ENCODE measurements at regions not wholly inside any gene's neighbourhood (a gene's known extent, or its start where the extent isn't known, plus 50 kb on each side); places are given as distances from the start of the nearest gene placed in this dataset.

DNA sequence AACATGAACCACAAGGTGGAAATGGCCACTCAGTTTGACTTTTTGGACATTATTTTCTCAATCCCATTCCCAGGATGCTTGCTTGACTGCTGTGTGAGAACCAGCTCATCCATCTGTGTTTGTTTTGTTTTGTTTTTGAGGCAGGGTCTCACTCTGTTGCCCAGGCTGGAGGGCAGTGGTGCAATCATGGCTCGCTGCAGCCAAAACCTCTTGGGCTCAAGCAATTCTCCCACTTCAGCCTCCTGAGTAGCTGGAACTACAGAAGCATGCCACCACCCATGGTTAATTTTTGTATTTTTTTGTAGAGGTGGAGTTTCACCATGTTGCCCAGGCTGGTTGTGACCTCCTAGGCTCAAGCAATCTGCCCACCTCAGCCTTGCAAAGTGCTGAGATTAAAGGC is 166.0 kb upstream of the CDH4 start:
- 69% methylated on average over 1 of the region's 1 CpG for WGBS (ENCODE audit: missing lambda C conversion rate)
- no peaks in the 10 kb centered on the region for H3K4me1 ChIP-seq
- POLR2A ChIA-PET = no interaction called here
- no peaks in the 10 kb centered on the region for H3K9me3 ChIP-seq
- H3K4me3 ChIP-seq = no peak overlapping the region
- CTCF ChIA-PET = no interaction called here
- TF ChIP-seq RAD21 (conservative IDR thresholded peaks at IDR 0.05 in 1 of 2, IDR thresholded peaks at IDR 0.05 in 1 of 2) = no peak
- FAIRE-seq = no peak
- no peak for ATAC-seq
- H3K4me2 ChIP-seq = no peak overlapping the region
- no peak overlapping the region for H3K27ac ChIP-seq
- no peak for DNase-seq (ENCODE audit: low read depth in 1 of 2, low spot score in 1 of 2)

- CTCF ChIA-PET = no interaction called here
- TF ChIP-seq POLR2A (IDR thresholded peaks at IDR 0.05; ENCODE audit: low read length) (no peak), FOSL2 (IDR thresholded peaks at IDR 0.05) (no peak), FOSL2 (CRISPR knock-in tag; IDR thresholded peaks at IDR 0.05) (no peak), RNF2 (IDR thresholded peaks at IDR 0.05; ENCODE audit: borderline replicate concordance, low read depth) (no peak), ZC3H11A (IDR thresholded peaks at IDR 0.05) (no peak), CHD2 (IDR thresholded peaks at IDR 0.05; ENCODE audit: low read length, partially characterized antibody) (no peak), GATA3 (IDR thresholded peaks at IDR 0.05; ENCODE audit: borderline replicate concordance) (no peak), HOXA7 (CRISPR knock-in tag; IDR thresholded peaks at IDR 0.05) (no peak), USF2 (IDR thresholded peaks at IDR 0.05) (no peak), ELK1 (IDR thresholded peaks at IDR 0.05; ENCODE audit: low read depth, low read length) (no peak), ZNF302 (CRISPR knock-in tag; IDR thresholded peaks at IDR 0.05) (no peak), CHD4 (IDR thresholded peaks at IDR 0.05; ENCODE audit: borderline replicate concordance) (no peak), JUN (IDR thresholded peaks at IDR 0.05) (no peak), KDM5A (IDR thresholded peaks at IDR 0.05) (no peak)
- TF ChIP-seq, protein P1, sequence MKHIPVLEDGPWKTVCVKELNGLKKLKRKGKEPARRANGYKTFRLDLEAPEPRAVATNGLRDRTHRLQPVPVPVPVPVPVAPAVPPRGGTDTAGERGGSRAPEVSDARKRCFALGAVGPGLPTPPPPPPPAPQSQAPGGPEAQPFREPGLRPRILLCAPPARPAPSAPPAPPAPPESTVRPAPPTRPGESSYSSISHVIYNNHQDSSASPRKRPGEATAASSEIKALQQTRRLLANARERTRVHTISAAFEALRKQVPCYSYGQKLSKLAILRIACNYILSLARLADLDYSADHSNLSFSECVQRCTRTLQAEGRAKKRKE (CRISPR knock-in tag; IDR thresholded peaks at IDR 0.05; ENCODE audit: low read depth) = no peak
- Histone ChIP-seq H3K4me3 (no peak overlapping the region), H3K4me2 (no peak overlapping the region), H3K4me1 (no peaks in the 10 kb centered on the region), H3K9me3 (peaks cover 12% of the 10 kb centered on the region), H3K27ac (no peak overlapping the region)
- FAIRE-seq (no peak), DNase-seq (ENCODE audit: low read depth in 1 of 2, low spot score in 1 of 2) (no peak), ATAC-seq (no peak)
- 52% methylated on average over 7 of the region's 7 CpGs for WGBS (ENCODE audit: missing lambda C conversion rate)
- POLR2A ChIA-PET = no interaction called here
Measured at GRCh38 chr20:61090541-61090940, 161.5 kb upstream of the CDH4 start.

DNA sequence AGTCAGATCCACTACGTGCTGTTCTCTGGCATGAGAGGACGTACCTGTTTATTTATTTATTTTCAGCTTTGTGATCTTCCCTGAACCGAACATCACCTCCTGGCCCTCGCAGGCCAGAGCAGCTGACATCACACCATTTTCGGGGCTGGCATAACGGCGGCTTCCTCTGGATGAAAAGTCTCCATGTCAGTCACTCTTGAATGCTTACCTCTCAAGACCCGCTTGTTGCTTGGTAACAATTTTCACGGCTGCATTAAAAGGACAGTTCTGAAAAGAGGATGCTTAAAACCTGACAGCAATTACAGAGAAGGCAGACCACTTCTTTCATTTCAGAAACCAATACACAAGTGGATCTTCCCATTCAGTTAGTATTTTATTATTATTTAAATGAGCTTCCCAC is 159.8 kb upstream of the CDH4 start:
- Histone ChIP-seq H3K4me3 (no peak overlapping the region), H3K27ac (no peak overlapping the region), H3K4me1 (no peaks in the 10 kb centered on the region), H3K4me2 (no peak overlapping the region), H3K9me3 (peaks cover 12% of the 10 kb centered on the region)
- DNase-seq (ENCODE audit: low read depth in 1 of 2, low spot score in 1 of 2) (no peak), FAIRE-seq (no peak), ATAC-seq (no peak)
- whole genome bisulfite sequencing (ENCODE audit: missing lambda C conversion rate) = 71% methylated on average over 9 of the region's 9 CpGs
- ChIA-PET POLR2A (no interaction called here), CTCF (interaction anchor here (1.3 kb wide), 1 partner anchor 21 kb away, joined by 4 read pairs; no protein-coding TSS in a partner anchor)
- TF ChIP-seq ELK1 (IDR thresholded peaks at IDR 0.05; ENCODE audit: low read depth, low read length) (no peak), CHD4 (IDR thresholded peaks at IDR 0.05; ENCODE audit: borderline replicate concordance) (no peak), KDM1A (IDR thresholded peaks at IDR 0.05; ENCODE audit: low read depth) (no peak), ESRRA (IDR thresholded peaks at IDR 0.05; ENCODE audit: borderline replicate concordance, low read length) (no peak), BHLHE40 (IDR thresholded peaks at IDR 0.05; ENCODE audit: low read depth, low read length) (no peak), RFX5 (IDR thresholded peaks at IDR 0.05) (no peak), FOSL2 (IDR thresholded peaks at IDR 0.05) (no peak), FOSL2 (CRISPR knock-in tag; IDR thresholded peaks at IDR 0.05) (no peak), HOXA7 (CRISPR knock-in tag; IDR thresholded peaks at IDR 0.05) (no peak), RCOR1 (IDR thresholded peaks at IDR 0.05; ENCODE audit: low read depth, low read length) (no peak)
